HCT116 (cell line): ENCODE measurements at regions not wholly inside any gene's neighbourhood (a gene's known extent, or its start where the extent isn't known, plus 50 kb on each side); places are given as distances from the start of the nearest gene placed in this dataset.

Experiments used
- RAD21 ChIP-seq: IDR thresholded peaks from 2 replicates; pipeline ENCODE4 v1.6.1; 2012; ENCODE audit warnings: low read depth, mild to moderate bottlenecking
- TF ChIP-seq, protein P1 (sequence below), 3 experiments: fragments of 200-600 bp in 1 of 3; sonication (generic) in 1 of 3; IDR thresholded peaks in 2 of 3; conservative IDR thresholded peaks in 1 of 3; 2 replicates each; pipeline ENCODE4 v1.5.1; 2012 to 2017; ENCODE audit warnings: low read depth in 2 of 3, low read length in 2 of 3, antibody characterized with exemption in 1 of 3, borderline replicate concordance in 1 of 3, control low read depth in 1 of 3, mild to moderate bottlenecking in 1 of 3, mixed read lengths in 1 of 3, mixed run types in 1 of 3, moderate library complexity in 1 of 3; ENCODE audit not compliant: insufficient read depth in 1 of 3

GRCh38 chr14:105918496-105919262 lies 392.3 kb downstream of the TMEM121 start:
- TF ChIP-seq, protein P1, sequence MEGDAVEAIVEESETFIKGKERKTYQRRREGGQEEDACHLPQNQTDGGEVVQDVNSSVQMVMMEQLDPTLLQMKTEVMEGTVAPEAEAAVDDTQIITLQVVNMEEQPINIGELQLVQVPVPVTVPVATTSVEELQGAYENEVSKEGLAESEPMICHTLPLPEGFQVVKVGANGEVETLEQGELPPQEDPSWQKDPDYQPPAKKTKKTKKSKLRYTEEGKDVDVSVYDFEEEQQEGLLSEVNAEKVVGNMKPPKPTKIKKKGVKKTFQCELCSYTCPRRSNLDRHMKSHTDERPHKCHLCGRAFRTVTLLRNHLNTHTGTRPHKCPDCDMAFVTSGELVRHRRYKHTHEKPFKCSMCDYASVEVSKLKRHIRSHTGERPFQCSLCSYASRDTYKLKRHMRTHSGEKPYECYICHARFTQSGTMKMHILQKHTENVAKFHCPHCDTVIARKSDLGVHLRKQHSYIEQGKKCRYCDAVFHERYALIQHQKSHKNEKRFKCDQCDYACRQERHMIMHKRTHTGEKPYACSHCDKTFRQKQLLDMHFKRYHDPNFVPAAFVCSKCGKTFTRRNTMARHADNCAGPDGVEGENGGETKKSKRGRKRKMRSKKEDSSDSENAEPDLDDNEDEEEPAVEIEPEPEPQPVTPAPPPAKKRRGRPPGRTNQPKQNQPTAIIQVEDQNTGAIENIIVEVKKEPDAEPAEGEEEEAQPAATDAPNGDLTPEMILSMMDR (IDR thresholded peaks at IDR 0.05 in 2 of 3, conservative IDR thresholded peaks at IDR 0.05 in 1 of 3; ENCODE audit: borderline replicate concordance in 1 of 3, insufficient read depth in 1 of 3, low read depth in 2 of 3, low read length in 2 of 3) = no peak
- TF ChIP-seq RAD21 = no peak
